Prostate gland (tissue), 2 donors: ENCODE measurements at regions not wholly inside any gene's neighbourhood (a gene's known extent, or its start where the extent isn't known, plus 50 kb on each side); places are given as distances from the start of the nearest gene placed in this dataset.

Experiments used
- CTCF ChIP-seq, 4 experiments: fragments of 200-600 bp in 2 of 4; fragments of 450-650 bp in 2 of 4; sonication (generic) in 2 of 4; IDR thresholded peaks; 1 replicate in 3 of 4; 2 replicates in 1 of 4; pipeline ENCODE4 v1.5.1; 2016 to 2019; ENCODE audit warnings: antibody characterized with exemption in 4 of 4, mild to moderate bottlenecking in 2 of 4, moderate library complexity in 2 of 4
- POLR2AphosphoS5 ChIP-seq: sonication (generic); formaldehyde crosslinking; IDR thresholded peaks from one replicate; pipeline ENCODE4 v1.6.1; 2017; ENCODE audit warnings: antibody characterized with exemption

- TF ChIP-seq CTCF (IDR thresholded peaks at IDR 0.05) (no peak), POLR2AphosphoS5 (no peak)
These were observed 56.7 kb upstream of the PSMF1 start for GRCh38 chr20:1061484-1062221.
